Esophagus muscularis mucosa (tissue), 4 donors: ENCODE measurements at regions not wholly inside any gene's neighbourhood (a gene's known extent, or its start where the extent isn't known, plus 50 kb on each side); places are given as distances from the start of the nearest gene placed in this dataset.

Experiments used
- DNase-seq: peaks from one replicate; pipeline ENCODE4 v3.0.0-alpha.2; 2017; ENCODE audit errors: extremely low spot score
- H3K27ac ChIP-seq, 4 donors: fragments of 200-600 bp; sonication (generic); replicated peaks in 1 of 4; 1 replicate in 3 of 4; 2 replicates in 1 of 4; pipeline ENCODE4 v1.5.1; 2016 to 2019; ENCODE audit warnings: mild to moderate bottlenecking in 1 of 4
- H3K27me3 ChIP-seq, 4 donors: fragments of 200-600 bp; sonication (generic); one replicate each; pipeline versions ENCODE4 v1.5.1 to v1.6.0; 2016 to 2019
- H3K36me3 ChIP-seq, 4 donors: fragments of 200-600 bp; sonication (generic); one replicate each; pipeline ENCODE4 v1.5.1; 2016 to 2019
- H3K4me1 ChIP-seq, 4 donors: fragments of 200-600 bp; sonication (generic); one replicate each; pipeline ENCODE4 v1.5.1; 2016 to 2019
- H3K4me3 ChIP-seq, 4 donors: fragments of 200-600 bp; sonication (generic); 1 replicate in 2 of 4; 2 replicates in 2 of 4; pipeline ENCODE4 v1.5.1; 2016 to 2019; ENCODE audit warnings: mild to moderate bottlenecking in 4 of 4, moderate library complexity in 1 of 4
- H3K9me3 ChIP-seq, 4 donors: fragments of 200-600 bp; sonication (generic); 1 replicate in 3 of 4; 2 replicates in 1 of 4; pipeline ENCODE4 v1.5.1; 2016 to 2019
- CTCF ChIP-seq, 3 experiments: fragments of 200-600 bp in 2 of 3; fragments of 450-650 bp in 1 of 3; sonication (generic) in 2 of 3; IDR thresholded peaks; one replicate each; pipeline ENCODE4 v1.5.1; 2017 to 2019; ENCODE audit warnings: antibody characterized with exemption in 3 of 3, mild to moderate bottlenecking in 2 of 3, moderate library complexity in 1 of 3
- EP300 ChIP-seq: sonication (generic); formaldehyde crosslinking; IDR thresholded peaks from one replicate; pipeline ENCODE4 v1.6.1; 2017; ENCODE audit warnings: antibody characterized with exemption
- POLR2A ChIP-seq: fragments of 450-650 bp; IDR thresholded peaks from one replicate; pipeline ENCODE4 v1.6.1; 2017; ENCODE audit warnings: antibody characterized with exemption, moderate library complexity, mild to moderate bottlenecking, low read depth
- POLR2AphosphoS5 ChIP-seq, 2 donors: sonication (generic); formaldehyde crosslinking; IDR thresholded peaks; one replicate each; pipeline ENCODE4 v1.6.1; 2017; ENCODE audit warnings: antibody characterized with exemption in 2 of 2
- WGBS: methylation state at CpG from one replicate; pipeline ENCODE4 v1.1.5; 2018; 5-methylcytosine and 5-hydroxymethylcytosine counted together
- intact Hi-C: fragments of 100-400 bp; cut with DNase I; formaldehyde crosslinking; loops from one replicate; pipeline ENCODE4 v1.15.1; 2023

- Histone ChIP-seq H3K27me3 (no peaks in the 10 kb centered on the region), H3K36me3 (no peaks in the 10 kb centered on the region), H3K9me3 (no peaks in the 10 kb centered on the region), H3K27ac (no peak overlapping the region), H3K4me3 (no peak overlapping the region), H3K4me1 (no peaks in the 10 kb centered on the region)
- intact Hi-C loops: no loop called here
- no peak for DNase-seq
- no peak for TF ChIP-seq POLR2A
- TF ChIP-seq CTCF (IDR thresholded peaks at IDR 0.05): no peak
- no peak for TF ChIP-seq EP300
- TF ChIP-seq POLR2AphosphoS5 (IDR thresholded peaks at IDR 0.05): no peak
These were observed 50.8 kb upstream of the SLC39A10 start for GRCh38 chr2:195606179-195606578.

- no peak overlapping the region for H3K27ac ChIP-seq
- whole genome bisulfite sequencing: 89% methylated on average over 5 of the region's 5 CpGs
- no peaks in the 10 kb centered on the region for H3K27me3 ChIP-seq
- DNase-seq: no peak
- H3K9me3 ChIP-seq: no peaks in the 10 kb centered on the region
- H3K4me3 ChIP-seq: no peak overlapping the region
- TF ChIP-seq POLR2AphosphoS5 (IDR thresholded peaks at IDR 0.05): no peak
- no peak for TF ChIP-seq EP300
- no peak for TF ChIP-seq POLR2A
- no peak for TF ChIP-seq CTCF (IDR thresholded peaks at IDR 0.05)
- intact Hi-C loops: no loop called here
- no peaks in the 10 kb centered on the region for H3K4me1 ChIP-seq
- H3K36me3 ChIP-seq: no peaks in the 10 kb centered on the region
These were observed 52.3 kb upstream of the SLC39A10 start for GRCh38 chr2:195604706-195605105.

GRCh38 chr2:195603998-195604397 lies 53.0 kb upstream of the SLC39A10 start:
- Histone ChIP-seq H3K4me3 (no peak overlapping the region), H3K27ac (no peak overlapping the region), H3K36me3 (no peaks in the 10 kb centered on the region), H3K4me1 (no peaks in the 10 kb centered on the region), H3K9me3 (no peaks in the 10 kb centered on the region), H3K27me3 (no peaks in the 10 kb centered on the region)
- WGBS: 93% methylated on average over 4 of the region's 4 CpGs
- TF ChIP-seq EP300 (no peak), CTCF (IDR thresholded peaks at IDR 0.05) (no peak), POLR2AphosphoS5 (IDR thresholded peaks at IDR 0.05) (no peak), POLR2A (no peak)
- intact Hi-C loops: no loop called here
- DNase-seq: no peak

- Histone ChIP-seq H3K27ac (no peak overlapping the region), H3K9me3 (no peaks in the 10 kb centered on the region)
- WGBS: 81% methylated on average over 4 of the region's 4 CpGs
These were observed 53.6 kb upstream of the SLC39A10 start for GRCh38 chr2:195603408-195603807.

More at GRCh38 chr2:195603408-195603807, 53.6 kb upstream of the SLC39A10 start:
- no peak overlapping the region for H3K4me3 ChIP-seq
- intact Hi-C loops: no loop called here
- TF ChIP-seq CTCF (IDR thresholded peaks at IDR 0.05): no peak
- no peak for DNase-seq
- no peaks in the 10 kb centered on the region for H3K36me3 ChIP-seq
- H3K27me3 ChIP-seq: no peaks in the 10 kb centered on the region
- H3K4me1 ChIP-seq: no peaks in the 10 kb centered on the region
